Stimulated activated CD4-positive, alpha-beta T cell treated with anti-CD3 and anti-CD28 coated beads, Interleukin-1b, Interleukin-23, amount 100 ng/mL, for 48 hours (primary cell): ENCODE measurements at regions not wholly inside any gene's neighbourhood (a gene's known extent, or its start where the extent isn't known, plus 50 kb on each side); places are given as distances from the start of the nearest gene placed in this dataset.
"Not testable (repeated sequence)": the region's sequence is repeated elsewhere in the genome, so short reads cannot be mapped to it uniquely, and the experiment has no call there.

Experiments used
- DNase-seq: peaks from one replicate; pipeline ENCODE4 v3.0.0-alpha.2; 2020

GRCh38 chr3:194189243-194189791 lies 53.4 kb downstream of the HES1 start:
- no peak for DNase-seq

GRCh38 chr3:194191850-194192249 lies 55.9 kb downstream of the HES1 start:
- DNase-seq = not testable (repeated sequence)

- DNase-seq = no peak
Observed at GRCh38 chr3:194194051-194194756, 58.3 kb downstream of the HES1 start.

- DNase-seq = no peak
Observed at GRCh38 chr3:194194757-194195085, 58.8 kb downstream of the HES1 start.

- DNase-seq = no peak
Observed at GRCh38 chr3:194195611-194196010, 59.7 kb downstream of the HES1 start.

GRCh38 chr3:194196876-194197275 lies 60.9 kb downstream of the HES1 start:
- no peak for DNase-seq

- DNase-seq = no peak
Observed at GRCh38 chr3:194197396-194197960, 61.5 kb downstream of the HES1 start.

GRCh38 chr3:194197981-194198695 lies 62.2 kb downstream of the HES1 start:
- no peak for DNase-seq

- DNase-seq = no peak
Observed at GRCh38 chr3:194198938-194199337, 63.0 kb downstream of the HES1 start.

GRCh38 chr3:194200422-194201081 lies 64.6 kb downstream of the HES1 start:
- DNase-seq = no peak

GRCh38 chr3:194201953-194202666 lies 66.2 kb downstream of the HES1 start:
- DNase-seq = no peak

GRCh38 chr3:194203482-194204041 lies 67.6 kb downstream of the HES1 start:
- DNase-seq = peak; percentile 27

- peak; percentile 7 for DNase-seq
Observed at GRCh38 chr3:194204042-194204987, 68.4 kb downstream of the HES1 start.

GRCh38 chr3:194205675-194206133 lies 69.8 kb downstream of the HES1 start:
- DNase-seq = peak; percentile 32

- DNase-seq = peak; percentile 2
Observed at GRCh38 chr3:194206320-194206719, 70.4 kb downstream of the HES1 start.

GRCh38 chr3:194208709-194209108 lies 72.8 kb downstream of the HES1 start:
- no peak for DNase-seq

GRCh38 chr3:194212161-194212844 lies 76.4 kb downstream of the HES1 start:
- no peak for DNase-seq

- DNase-seq = no peak
Observed at GRCh38 chr3:194212845-194213331, 76.9 kb downstream of the HES1 start.

- DNase-seq = no peak
Observed at GRCh38 chr3:194215392-194215791, 79.4 kb downstream of the HES1 start.
